Osteoblast (primary cell): ENCODE measurements at regions not wholly inside any gene's neighbourhood (a gene's known extent, or its start where the extent isn't known, plus 50 kb on each side); places are given as distances from the start of the nearest gene placed in this dataset.
A peak's percentile ranks its signal among the peaks of the same experiment; 100 is the strongest.

ENCODE experiments used
- DNase-seq: peaks from one replicate; pipeline ENCODE4 v3.0.0; 2011; ENCODE audit warnings: low spot score, mixed read lengths; ENCODE audit not compliant: insufficient read length; ENCODE audit errors: missing footprints
- H2AFZ ChIP-seq: 2 replicates; pipeline ENCODE4 v1.6.0; 2011; ENCODE audit warnings: mild to moderate bottlenecking, low read length
- H3K27ac ChIP-seq: 2 replicates; pipeline ENCODE4 v1.5.1; 2011; ENCODE audit warnings: mild to moderate bottlenecking, low read depth, low read length, moderate library complexity
- H3K27me3 ChIP-seq: 2 replicates; pipeline ENCODE4 v1.6.0; 2012; ENCODE audit warnings: mild to moderate bottlenecking, control low read depth, inconsistent platforms, low read length, moderate library complexity; ENCODE audit not compliant: insufficient read depth
- H3K36me3 ChIP-seq: 2 replicates; pipeline ENCODE4 v1.5.1; 2011; ENCODE audit warnings: mild to moderate bottlenecking, low read length, control low read depth, moderate library complexity; ENCODE audit not compliant: insufficient read depth
- H3K4me1 ChIP-seq: 2 replicates; pipeline ENCODE4 v1.5.1; 2011; ENCODE audit warnings: mild to moderate bottlenecking, low read length, control low read depth, moderate library complexity; ENCODE audit not compliant: insufficient read depth
- H3K4me2 ChIP-seq: 2 replicates; pipeline ENCODE4 v1.6.0; 2011; ENCODE audit warnings: mild to moderate bottlenecking, low read length; ENCODE audit not compliant: insufficient read depth
- H3K4me3 ChIP-seq: fragments of 200-600 bp; sonication (generic); 3 replicates; pipeline ENCODE4 v1.5.1; 2012; ENCODE audit warnings: mild to moderate bottlenecking, low read length, inconsistent platforms; ENCODE audit not compliant: insufficient read depth
- H3K79me2 ChIP-seq: 2 replicates; pipeline ENCODE4 v1.6.0; 2012; ENCODE audit warnings: mild to moderate bottlenecking, low read length, control low read depth, inconsistent platforms; ENCODE audit not compliant: insufficient read depth
- H3K9me3 ChIP-seq: 2 replicates; pipeline ENCODE4 v1.5.1; 2011; ENCODE audit warnings: low read depth, low read length, control low read depth
- H4K20me1 ChIP-seq: 2 replicates; pipeline ENCODE4 v1.6.0; 2012; ENCODE audit warnings: mild to moderate bottlenecking, low read length, control low read depth; ENCODE audit not compliant: insufficient read depth
- TF ChIP-seq, protein P1 (sequence below): IDR thresholded peaks from 2 replicates; pipeline ENCODE4 v1.5.1; 2011; ENCODE audit warnings: mild to moderate bottlenecking, low read depth, low read length, moderate library complexity; ENCODE audit errors: extremely low read depth

DNA sequence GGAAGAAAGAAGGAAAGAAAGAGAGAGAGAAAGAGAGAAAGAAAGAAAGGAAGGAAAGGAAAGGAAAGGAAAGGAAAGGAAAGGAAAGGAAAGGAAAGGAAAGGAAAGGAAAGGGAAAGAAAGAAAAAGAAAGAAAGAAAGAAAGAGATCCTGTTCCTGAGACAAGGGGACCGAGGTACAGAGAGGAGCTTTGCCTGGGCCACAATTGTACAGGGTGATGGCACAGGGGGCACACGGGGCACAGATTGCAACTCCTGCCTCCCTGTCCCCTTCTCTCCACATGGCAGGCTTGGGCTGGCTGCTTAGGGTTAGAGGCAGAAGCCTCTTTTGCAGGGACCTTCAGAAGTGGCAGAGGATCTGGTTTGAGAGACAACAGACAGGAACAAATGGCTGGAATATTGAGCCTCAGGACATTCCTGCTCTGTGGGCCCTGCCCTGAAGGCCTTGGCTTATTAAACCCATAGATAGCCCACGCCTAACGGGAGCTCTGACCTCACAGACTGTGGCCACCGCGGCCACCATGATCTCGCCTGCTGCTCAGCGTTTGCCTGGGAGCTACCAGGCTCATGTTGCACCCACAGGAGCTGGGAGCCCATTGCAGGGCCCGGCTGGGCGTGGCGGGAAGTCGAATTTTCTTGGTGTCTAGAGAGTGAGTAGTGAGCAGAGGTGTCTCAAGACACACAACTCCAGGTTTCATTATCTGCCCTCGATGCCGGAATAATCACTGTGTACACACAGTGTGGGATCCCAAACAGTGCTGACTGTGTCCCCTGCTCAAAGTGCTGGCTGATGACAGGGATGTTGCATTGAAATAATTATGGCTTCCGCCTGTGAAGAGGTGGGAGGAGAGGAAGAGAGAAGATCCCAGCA, 147.9 kb upstream of the NCOR2 start:
- no peak overlapping the region for H3K27ac ChIP-seq
- no peaks in the 10 kb centered on the region for H3K9me3 ChIP-seq
- peaks cover 3% of the 10 kb centered on the region for H3K4me1 ChIP-seq
- H3K4me3 ChIP-seq, result no peak overlapping the region
- H3K79me2 ChIP-seq, result no peaks in the 10 kb centered on the region
- no peaks in the 10 kb centered on the region for H4K20me1 ChIP-seq
- TF ChIP-seq, protein P1, sequence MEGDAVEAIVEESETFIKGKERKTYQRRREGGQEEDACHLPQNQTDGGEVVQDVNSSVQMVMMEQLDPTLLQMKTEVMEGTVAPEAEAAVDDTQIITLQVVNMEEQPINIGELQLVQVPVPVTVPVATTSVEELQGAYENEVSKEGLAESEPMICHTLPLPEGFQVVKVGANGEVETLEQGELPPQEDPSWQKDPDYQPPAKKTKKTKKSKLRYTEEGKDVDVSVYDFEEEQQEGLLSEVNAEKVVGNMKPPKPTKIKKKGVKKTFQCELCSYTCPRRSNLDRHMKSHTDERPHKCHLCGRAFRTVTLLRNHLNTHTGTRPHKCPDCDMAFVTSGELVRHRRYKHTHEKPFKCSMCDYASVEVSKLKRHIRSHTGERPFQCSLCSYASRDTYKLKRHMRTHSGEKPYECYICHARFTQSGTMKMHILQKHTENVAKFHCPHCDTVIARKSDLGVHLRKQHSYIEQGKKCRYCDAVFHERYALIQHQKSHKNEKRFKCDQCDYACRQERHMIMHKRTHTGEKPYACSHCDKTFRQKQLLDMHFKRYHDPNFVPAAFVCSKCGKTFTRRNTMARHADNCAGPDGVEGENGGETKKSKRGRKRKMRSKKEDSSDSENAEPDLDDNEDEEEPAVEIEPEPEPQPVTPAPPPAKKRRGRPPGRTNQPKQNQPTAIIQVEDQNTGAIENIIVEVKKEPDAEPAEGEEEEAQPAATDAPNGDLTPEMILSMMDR, result no peak
- H2AFZ ChIP-seq, result peak overlapping the region; percentile 56
- H3K27me3 ChIP-seq, result no peaks in the 10 kb centered on the region
- no peaks in the 10 kb centered on the region for H3K36me3 ChIP-seq
- no peak for DNase-seq
- no peak overlapping the region for H3K4me2 ChIP-seq

DNA sequence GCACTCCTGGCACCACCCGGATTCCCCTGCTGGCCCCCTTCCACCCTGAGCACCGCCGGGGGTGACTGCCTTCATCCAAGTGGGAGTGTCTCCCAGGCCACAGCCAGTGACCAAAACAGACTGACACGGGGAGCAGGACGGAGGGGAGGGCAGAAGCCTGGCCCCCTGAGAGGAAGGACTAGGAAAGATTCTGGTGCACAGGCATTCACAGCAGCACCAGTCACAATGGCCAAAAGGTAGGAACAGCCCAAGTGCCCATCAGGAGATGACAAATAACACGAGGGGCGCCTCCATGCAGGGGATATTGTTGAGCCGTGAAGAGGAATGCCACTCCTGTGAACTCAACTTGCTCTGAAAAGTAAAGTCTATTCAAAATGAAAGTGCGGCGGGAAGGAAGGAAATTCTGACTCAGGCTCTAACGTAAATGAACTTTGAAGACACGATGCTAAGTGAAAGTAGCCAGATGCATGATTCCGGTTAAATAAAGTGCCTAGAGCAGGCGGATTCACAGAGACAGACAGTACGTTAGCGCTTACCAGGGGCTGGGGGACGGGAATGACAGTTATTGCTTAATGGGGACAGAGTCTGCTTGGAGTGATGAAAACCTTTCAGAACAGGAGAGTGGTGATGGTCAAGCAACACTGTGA, 146.1 kb upstream of the NCOR2 start:
- no peaks in the 10 kb centered on the region for H3K79me2 ChIP-seq
- TF ChIP-seq, protein P1, result no peak
- no peaks in the 10 kb centered on the region for H4K20me1 ChIP-seq
- no peaks in the 10 kb centered on the region for H3K9me3 ChIP-seq
- H3K4me1 ChIP-seq, result peaks cover 8% of the 10 kb centered on the region
- peak overlapping the region; percentile 6 for H3K27ac ChIP-seq
- H3K4me3 ChIP-seq, result peak overlapping the region; percentile 31
- no peaks in the 10 kb centered on the region for H3K36me3 ChIP-seq
- no peak for DNase-seq
- H3K4me2 ChIP-seq, result peak overlapping the region; percentile 28
- no peaks in the 10 kb centered on the region for H3K27me3 ChIP-seq
- peak overlapping the region; percentile 82 for H2AFZ ChIP-seq

DNA sequence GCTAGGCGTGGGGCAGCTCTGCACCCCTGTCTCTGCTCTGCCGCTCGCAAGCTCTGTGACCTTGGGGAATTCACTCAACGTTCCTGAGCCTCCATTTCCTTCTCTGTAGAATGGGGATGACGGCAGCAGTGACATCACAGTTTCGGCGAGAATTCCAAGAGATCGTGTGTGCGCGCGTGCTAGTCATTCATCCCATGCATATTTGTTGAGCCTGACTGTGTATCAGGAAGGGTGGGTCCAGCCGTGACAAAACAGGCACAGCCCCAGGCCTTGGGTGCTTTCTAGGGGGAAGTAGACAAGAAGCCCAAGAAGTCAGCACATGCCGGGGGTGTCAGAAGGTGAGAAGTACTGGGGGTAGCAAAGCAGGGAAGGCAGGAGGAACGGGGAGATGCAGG, 145.6 kb upstream of the NCOR2 start:
- peak overlapping the region; percentile 82 for H2AFZ ChIP-seq
- H3K79me2 ChIP-seq, result no peaks in the 10 kb centered on the region
- no peak for DNase-seq
- no peak overlapping the region for H3K27ac ChIP-seq
- H4K20me1 ChIP-seq, result no peaks in the 10 kb centered on the region
- peak overlapping the region; percentile 28 for H3K4me2 ChIP-seq
- no peaks in the 10 kb centered on the region for H3K9me3 ChIP-seq
- H3K27me3 ChIP-seq, result no peaks in the 10 kb centered on the region
- TF ChIP-seq, protein P1, result no peak
- H3K36me3 ChIP-seq, result no peaks in the 10 kb centered on the region
- H3K4me3 ChIP-seq, result no peak overlapping the region
- peaks cover 8% of the 10 kb centered on the region for H3K4me1 ChIP-seq

DNA sequence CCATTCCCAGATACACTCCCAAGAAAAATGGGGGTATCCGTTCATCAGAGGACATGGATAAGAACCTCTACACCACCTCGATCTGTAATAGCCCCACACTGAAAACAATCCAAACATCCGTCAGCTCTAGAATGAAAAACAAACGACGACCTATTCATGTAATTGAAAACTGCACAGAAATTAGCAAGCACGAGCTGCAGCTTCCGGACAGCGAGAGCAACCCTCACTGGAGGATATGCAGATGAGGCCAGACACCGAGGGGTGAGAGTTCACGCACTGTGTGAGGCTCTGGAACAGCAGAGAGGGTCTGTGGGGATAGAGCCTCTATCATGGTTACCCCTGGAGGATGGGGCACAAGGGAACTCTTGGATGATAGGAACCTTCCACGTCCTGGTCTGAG, 143.9 kb upstream of the NCOR2 start:
- no peak for DNase-seq
- H4K20me1 ChIP-seq, result no peaks in the 10 kb centered on the region
- H3K36me3 ChIP-seq, result no peaks in the 10 kb centered on the region
- H3K27me3 ChIP-seq, result no peaks in the 10 kb centered on the region
- H3K4me1 ChIP-seq, result peaks cover 8% of the 10 kb centered on the region
- no peak overlapping the region for H3K27ac ChIP-seq
- H3K79me2 ChIP-seq, result no peaks in the 10 kb centered on the region
- H3K4me2 ChIP-seq, result no peak overlapping the region
- H3K9me3 ChIP-seq, result peaks cover 6% of the 10 kb centered on the region
- no peak overlapping the region for H3K4me3 ChIP-seq
- TF ChIP-seq, protein P1, result no peak
- H2AFZ ChIP-seq, result no peak overlapping the region
